H9 (cell line): ENCODE measurements at regions not wholly inside any gene's neighbourhood (a gene's known extent, or its start where the extent isn't known, plus 50 kb on each side); places are given as distances from the start of the nearest gene placed in this dataset.

Source experiments
- DNase-seq: peaks from one replicate; pipeline ENCODE4 v3.0.0-alpha.2; 2017
- H2AFZ ChIP-seq: one replicate; pipeline ENCODE4 v1.6.1; 2013; ENCODE audit warnings: mild to moderate bottlenecking, low read length, control low read depth, moderate library complexity
- H2AK5ac ChIP-seq: 2 replicates; pipeline ENCODE4 v1.6.1; 2013; ENCODE audit warnings: low read length, control low read depth, mixed read lengths; ENCODE audit not compliant: insufficient read length
- H2BK120ac ChIP-seq: one replicate; pipeline ENCODE4 v1.6.1; 2013; ENCODE audit warnings: low read depth, mild to moderate bottlenecking, low read length, control low read depth, inconsistent platforms; ENCODE audit not compliant: poor library complexity, severe bottlenecking
- H2BK12ac ChIP-seq: 2 replicates; pipeline ENCODE4 v1.6.1; 2013; ENCODE audit warnings: low read length, control low read depth, mixed read lengths, low read depth; ENCODE audit not compliant: insufficient read length
- H2BK15ac ChIP-seq: 2 replicates; pipeline ENCODE4 v1.6.1; 2013; ENCODE audit warnings: low read depth, low read length, control low read depth
- H2BK20ac ChIP-seq: one replicate; pipeline ENCODE4 v1.6.1; 2013; ENCODE audit warnings: low read depth, mild to moderate bottlenecking, low read length, control low read depth, inconsistent platforms; ENCODE audit not compliant: poor library complexity, severe bottlenecking
- H2BK5ac ChIP-seq: 2 replicates; pipeline ENCODE4 v1.6.1; 2013; ENCODE audit warnings: low read length, control low read depth, mixed read lengths; ENCODE audit not compliant: insufficient read length
- H3K14ac ChIP-seq: 2 replicates; pipeline ENCODE4 v1.6.1; 2013; ENCODE audit warnings: low read length, control low read depth; ENCODE audit not compliant: insufficient read depth
- H3K18ac ChIP-seq: 2 replicates; pipeline ENCODE4 v1.6.1; 2013; ENCODE audit warnings: low read depth, mild to moderate bottlenecking, mixed read lengths, low read length, control low read depth; ENCODE audit not compliant: insufficient read length
- H3K23ac ChIP-seq: 2 replicates; pipeline ENCODE4 v1.6.1; 2013; ENCODE audit warnings: low read length, control low read depth, mixed read lengths, low read depth; ENCODE audit not compliant: insufficient read length
- H3K23me2 ChIP-seq: 2 replicates; pipeline ENCODE4 v1.6.1; 2013; ENCODE audit warnings: low read depth, mild to moderate bottlenecking, mixed read lengths, low read length, control low read depth; ENCODE audit not compliant: insufficient read length, poor library complexity, severe bottlenecking
- H3K27ac ChIP-seq: 2 replicates; pipeline ENCODE4 v1.5.1; 2013; ENCODE audit warnings: low read length, control low read depth, mixed read lengths, low read depth; ENCODE audit not compliant: insufficient read length
- H3K27me3 ChIP-seq: 2 replicates; pipeline ENCODE4 v1.6.1; 2013; ENCODE audit warnings: low read length, control low read depth, inconsistent platforms; ENCODE audit not compliant: insufficient read depth
- H3K4ac ChIP-seq: 2 replicates; pipeline ENCODE4 v1.6.1; 2013; ENCODE audit warnings: low read depth, mild to moderate bottlenecking, control low read depth, inconsistent platforms, low read length, moderate library complexity
- H3K4me1 ChIP-seq: 2 replicates; pipeline ENCODE4 v1.6.1; 2013; ENCODE audit warnings: low read length, control low read depth, inconsistent platforms; ENCODE audit not compliant: insufficient read depth
- H3K4me2 ChIP-seq: 2 replicates; pipeline ENCODE4 v1.6.1; 2013; ENCODE audit warnings: low read length, control low read depth, mixed read lengths; ENCODE audit not compliant: insufficient read length, insufficient read depth
- H3K56ac ChIP-seq: 2 replicates; pipeline ENCODE4 v1.6.1; 2013; ENCODE audit warnings: low read depth, mild to moderate bottlenecking, mixed read lengths, low read length, control low read depth; ENCODE audit not compliant: insufficient read length
- H3K79me1 ChIP-seq: 2 replicates; pipeline ENCODE4 v1.6.1; 2013; ENCODE audit warnings: low read depth, mild to moderate bottlenecking, moderate library complexity, low read length, control low read depth, inconsistent platforms; ENCODE audit not compliant: insufficient read depth, poor library complexity, severe bottlenecking
- H3K79me2 ChIP-seq: 2 replicates; pipeline ENCODE4 v1.6.1; 2013; ENCODE audit warnings: low read length, control low read depth, inconsistent platforms; ENCODE audit not compliant: insufficient read depth
- H3K9ac ChIP-seq: 2 replicates; pipeline ENCODE4 v1.6.1; 2013; ENCODE audit warnings: low read length, control low read depth, mixed read lengths; ENCODE audit not compliant: insufficient read length; ENCODE audit errors: extremely low read depth
- H3K9me3 ChIP-seq: one replicate; pipeline ENCODE4 v1.6.1; 2013; ENCODE audit warnings: low read depth, low read length, inconsistent platforms; ENCODE audit not compliant: control insufficient read depth
- H3T11ph ChIP-seq: one replicate; pipeline ENCODE4 v1.6.1; 2013; ENCODE audit warnings: mild to moderate bottlenecking, low read length, control low read depth, inconsistent platforms
- H4K20me1 ChIP-seq: one replicate; pipeline ENCODE4 v1.6.1; 2013; ENCODE audit not compliant: control insufficient read depth, insufficient read length, insufficient read depth
- H4K5ac ChIP-seq: 2 replicates; pipeline ENCODE4 v1.6.1; 2013; ENCODE audit warnings: low read depth, mild to moderate bottlenecking, mixed read lengths, low read length, control low read depth; ENCODE audit not compliant: insufficient read length
- H4K8ac ChIP-seq: replicated peaks from 2 replicates; pipeline ENCODE4 v1.6.1; 2013; ENCODE audit warnings: low read length, control low read depth, mixed read lengths, low read depth; ENCODE audit not compliant: insufficient read length
- H4K91ac ChIP-seq: 2 replicates; pipeline ENCODE4 v1.6.1; 2013; ENCODE audit warnings: low read depth, mild to moderate bottlenecking, moderate library complexity, mixed read lengths, low read length, control low read depth; ENCODE audit not compliant: insufficient read length
- H3K27ac Mint-ChIP-seq, 3 experiments: 2 replicates in 2 of 3; 3 replicates in 1 of 3; pipeline ENCODE4 v1.8.0; 2020 to 2021; ENCODE audit warnings: mixed read lengths in 3 of 3, mild to moderate bottlenecking in 1 of 3, moderate library complexity in 1 of 3
- H3K27me3 Mint-ChIP-seq: 2 replicates; pipeline ENCODE4 v1.8.0; 2021; ENCODE audit warnings: low read depth, mild to moderate bottlenecking, moderate library complexity, mixed read lengths
- H3K36me3 Mint-ChIP-seq, 3 experiments: 2 replicates in 2 of 3; 3 replicates in 1 of 3; pipeline ENCODE4 v1.8.0; 2020 to 2021; ENCODE audit warnings: low read depth in 3 of 3, mixed read lengths in 3 of 3; ENCODE audit not compliant: insufficient read depth in 1 of 3
- H3K4me1 Mint-ChIP-seq, 2 experiments: 2 replicates each; pipeline ENCODE4 v1.8.0; 2020; ENCODE audit warnings: mixed read lengths in 2 of 2
- H3K4me3 Mint-ChIP-seq, 2 experiments: 2 replicates in 1 of 2; 3 replicates in 1 of 2; pipeline ENCODE4 v1.8.0; 2020 to 2021; ENCODE audit warnings: mild to moderate bottlenecking in 2 of 2, mixed read lengths in 2 of 2, moderate library complexity in 1 of 2
- H3K9me3 Mint-ChIP-seq, 2 experiments: 2 replicates in 1 of 2; 3 replicates in 1 of 2; pipeline ENCODE4 v1.8.0; 2020; ENCODE audit warnings: mild to moderate bottlenecking in 2 of 2, mixed read lengths in 2 of 2, moderate library complexity in 1 of 2
- CTCF ChIP-seq: fragments of 200-600 bp; sonication (generic); conservative IDR thresholded peaks from 3 replicates; pipeline ENCODE4 v1.8.0; 2021; ENCODE audit warnings: antibody characterized with exemption, mild to moderate bottlenecking
- WGBS: extraction: QIAGEN DNeasy Blood & Tissue Kit; methylation state at CpG from one replicate; pipeline ENCODE4 v1.1.7; 2013; ENCODE audit warnings: missing lambda C conversion rate, low lambda C conversion rate, mixed read lengths; ENCODE audit not compliant: insufficient read length; ENCODE audit errors: extremely low coverage; 5-methylcytosine and 5-hydroxymethylcytosine counted together

- peaks cover 2 to 5% of the 10 kb centered on the region in 2 experiments; a peak in 2 of 4 replicates for H3K4me1 Mint-ChIP-seq
- no peak for DNase-seq
- Histone ChIP-seq H3K14ac (no peak overlapping the region), H3K56ac (no peak overlapping the region), H4K91ac (no peak overlapping the region), H4K20me1 (no peaks in the 10 kb centered on the region), H4K8ac (no peak overlapping the region), H2BK12ac (no peak overlapping the region), H3K79me2 (no peaks in the 10 kb centered on the region), H3K4ac (no peak overlapping the region), H3K27ac (no peak overlapping the region), H2BK120ac (no peak overlapping the region), H2BK20ac (no peak overlapping the region), H3K18ac (no peak overlapping the region), H2BK15ac (no peak overlapping the region), H3K4me1 (no peaks in the 10 kb centered on the region), H2AFZ (no peak overlapping the region), H3K27me3 (no peaks in the 10 kb centered on the region), H3T11ph (no peak overlapping the region), H3K9me3 (no peaks in the 10 kb centered on the region), H2BK5ac (no peak overlapping the region), H3K23ac (no peak overlapping the region), H2AK5ac (no peak overlapping the region), H3K9ac (no peak overlapping the region), H3K4me2 (no peak overlapping the region), H4K5ac (no peak overlapping the region), H3K79me1 (no peaks in the 10 kb centered on the region), H3K23me2 (no peaks in the 10 kb centered on the region)
- WGBS: no CpG with 5 or more reads among the region's 6 CpGs
- peaks cover 10 to 15% (median 12%) of the 10 kb centered on the region in 3 experiments for H3K36me3 Mint-ChIP-seq
- H3K9me3 Mint-ChIP-seq: peaks cover 9 to 13% of the 10 kb centered on the region in 2 experiments
- H3K27me3 Mint-ChIP-seq: peaks cover 2% of the 10 kb centered on the region; the same call in 1 of the 2 replicates
- no peak overlapping the region for H3K4me3 Mint-ChIP-seq
- TF ChIP-seq CTCF: no peak
- peak overlapping the region in 1 of 3 experiments; percentile 56; a peak in 2 of 7 replicates for H3K27ac Mint-ChIP-seq
Observed at GRCh38 chr12:19038209-19038608, 91.3 kb upstream of the PLEKHA5 start.
